ENCODE measurements at regions not wholly inside any gene's neighbourhood (a gene's known extent, or its start where the extent isn't known, plus 50 kb on each side); places are given as distances from the start of the nearest gene placed in this dataset.

DNA sequence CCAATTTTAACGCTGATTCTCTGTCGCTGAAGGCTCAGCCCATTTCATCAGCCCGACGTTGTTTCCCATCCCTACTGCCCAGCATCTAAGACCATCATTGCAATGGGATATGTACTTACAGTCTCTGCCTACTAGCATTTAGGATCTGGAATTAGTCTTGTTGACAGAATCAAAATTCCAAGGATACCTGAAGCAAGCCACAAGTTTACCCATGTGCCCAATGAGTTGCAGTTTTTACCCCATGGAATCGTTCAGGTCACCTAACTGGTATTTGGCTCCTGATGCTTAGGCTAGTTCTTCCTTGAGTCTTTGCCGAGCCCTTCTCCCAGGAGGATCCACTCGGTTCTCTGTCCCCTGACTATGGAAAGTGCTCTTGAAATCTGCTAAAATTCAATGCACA lies 276.8 kb downstream of the DNAJB9 start:
- no peak for ATAC-seq (ENCODE audit: low read depth)
- Mint-ChIP-seq H3K36me3 (ENCODE audit: low read depth) (no peaks in the 10 kb centered on the region), H3K9me3 (no peaks in the 10 kb centered on the region), H3K4me1 (no peaks in the 10 kb centered on the region), H3K4me3 (no peak overlapping the region), H3K27me3 (no peaks in the 10 kb centered on the region), H3K27ac (no peak overlapping the region)
- ChIA-PET CTCF (no interaction called here), POLR2A (no interaction called here)
- DNase-seq = no peak
- intact Hi-C loops (cut with micrococcal nuclease) = no loop called here
- no peak for TF ChIP-seq CTCF (IDR thresholded peaks at IDR 0.05)

GRCh38 chr7:108848486-108848885 lies 278.8 kb downstream of the DNAJB9 start:
- ATAC-seq (ENCODE audit: low read depth) = no peak
- no peaks in the 10 kb centered on the region for H3K36me3 Mint-ChIP-seq (ENCODE audit: low read depth)
- POLR2A ChIA-PET = no interaction called here
- no peak for DNase-seq
- CTCF ChIA-PET = no interaction called here
- H3K27me3 Mint-ChIP-seq = no peaks in the 10 kb centered on the region
- H3K4me1 Mint-ChIP-seq = no peaks in the 10 kb centered on the region
- no peak overlapping the region for H3K4me3 Mint-ChIP-seq
- intact Hi-C loops (cut with micrococcal nuclease) = no loop called here
- no peak for TF ChIP-seq CTCF (IDR thresholded peaks at IDR 0.05)
- H3K27ac Mint-ChIP-seq = no peak overlapping the region
- no peaks in the 10 kb centered on the region for H3K9me3 Mint-ChIP-seq

DNA sequence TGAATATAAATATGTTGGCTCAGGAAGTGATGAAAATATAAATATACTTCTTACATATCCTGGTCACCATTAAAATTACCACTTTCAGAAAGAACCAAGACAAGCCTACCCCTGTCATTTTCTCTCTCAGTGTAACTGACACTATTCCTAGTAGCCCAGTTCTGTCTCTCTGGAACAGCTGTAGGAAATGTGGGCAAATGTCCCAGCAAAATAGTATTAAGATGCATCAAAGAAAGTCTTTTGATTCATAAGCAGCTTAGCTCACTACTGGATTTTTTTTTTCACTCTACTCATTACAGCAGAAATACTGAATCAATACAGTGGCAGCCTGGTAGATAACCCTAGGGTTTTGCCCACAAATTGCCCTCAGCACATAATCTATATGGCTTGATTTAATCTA lies 290.9 kb downstream of the DNAJB9 start:
- intact Hi-C loops (cut with micrococcal nuclease) = no loop called here
- Mint-ChIP-seq H3K27me3 (no peaks in the 10 kb centered on the region), H3K36me3 (ENCODE audit: low read depth) (no peaks in the 10 kb centered on the region), H3K9me3 (peaks cover 4% of the 10 kb centered on the region), H3K27ac (no peak overlapping the region), H3K4me1 (no peaks in the 10 kb centered on the region), H3K4me3 (no peak overlapping the region)
- no peak for TF ChIP-seq CTCF (IDR thresholded peaks at IDR 0.05)
- ATAC-seq (ENCODE audit: low read depth) (no peak), DNase-seq (no peak)
- ChIA-PET POLR2A (no interaction called here), CTCF (no interaction called here)

DNA sequence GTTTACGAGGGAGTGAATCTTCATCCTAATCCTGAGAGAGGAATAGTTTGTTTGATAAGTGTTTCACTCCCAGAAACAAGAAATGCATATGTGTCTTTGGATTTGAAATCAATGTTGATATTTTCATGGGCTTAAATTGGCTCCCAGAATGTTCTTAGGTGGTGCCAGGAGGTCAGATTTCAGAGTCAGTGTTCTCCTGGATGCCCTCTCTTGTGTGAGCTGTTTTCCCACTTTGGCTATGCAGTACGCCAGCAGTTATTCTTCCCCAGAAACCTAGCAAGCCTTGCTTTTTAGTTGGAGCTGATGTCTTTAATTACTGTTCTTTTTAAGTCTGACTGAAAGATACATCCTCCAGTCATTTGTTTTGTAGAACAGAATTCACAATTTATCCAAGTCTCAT lies 291.4 kb downstream of the DNAJB9 start:
- Mint-ChIP-seq H3K36me3 (ENCODE audit: low read depth) (no peaks in the 10 kb centered on the region), H3K27me3 (no peaks in the 10 kb centered on the region), H3K27ac (no peak overlapping the region), H3K4me1 (no peaks in the 10 kb centered on the region), H3K9me3 (peaks cover 4% of the 10 kb centered on the region), H3K4me3 (no peak overlapping the region)
- TF ChIP-seq CTCF (IDR thresholded peaks at IDR 0.05) = no peak
- ATAC-seq (ENCODE audit: low read depth) = no peak
- intact Hi-C loops (cut with micrococcal nuclease) = no loop called here
- POLR2A ChIA-PET = no interaction called here
- no peak for DNase-seq
- CTCF ChIA-PET = no interaction called here

GRCh38 chr7:108863227-108863848 lies 293.7 kb downstream of the DNAJB9 start:
- intact Hi-C loops (cut with micrococcal nuclease) = no loop called here
- Mint-ChIP-seq H3K4me3 (no peak overlapping the region), H3K4me1 (no peaks in the 10 kb centered on the region), H3K27ac (no peak overlapping the region), H3K9me3 (peaks cover 4% of the 10 kb centered on the region), H3K36me3 (ENCODE audit: low read depth) (no peaks in the 10 kb centered on the region), H3K27me3 (no peaks in the 10 kb centered on the region)
- TF ChIP-seq CTCF (IDR thresholded peaks at IDR 0.05) = no peak
- POLR2A ChIA-PET = no interaction called here
- no peak for DNase-seq
- no peak for ATAC-seq (ENCODE audit: low read depth)
- CTCF ChIA-PET = no interaction called here
